Left ventricle myocardium superior (tissue), 1 donor: ENCODE measurements at regions not wholly inside any gene's neighbourhood (a gene's known extent, or its start where the extent isn't known, plus 50 kb on each side); places are given as distances from the start of the nearest gene placed in this dataset.
"Not testable (repeated sequence)": the region's sequence is repeated elsewhere in the genome, so short reads cannot be mapped to it uniquely, and the experiment has no call there.

Experiments
- ATAC-seq: fragments of 200-7000 bp; cut with Tn5 transposase; one replicate; pipeline ENCODE4 v1.9.1; 2020; ENCODE audit warnings: mild to moderate bottlenecking, moderate library complexity
- DNase-seq: peaks from one replicate; pipeline ENCODE4 v3.0.0-alpha.2; 2020
- intact Hi-C: fragments of 100-400 bp; cut with micrococcal nuclease; formaldehyde crosslinking; loops from one replicate; pipeline ENCODE4 v1.11.0; 2022
- donor health status: DM: no; HTN: yes; CAD: no; lungs with severe emphysema.

DNA sequence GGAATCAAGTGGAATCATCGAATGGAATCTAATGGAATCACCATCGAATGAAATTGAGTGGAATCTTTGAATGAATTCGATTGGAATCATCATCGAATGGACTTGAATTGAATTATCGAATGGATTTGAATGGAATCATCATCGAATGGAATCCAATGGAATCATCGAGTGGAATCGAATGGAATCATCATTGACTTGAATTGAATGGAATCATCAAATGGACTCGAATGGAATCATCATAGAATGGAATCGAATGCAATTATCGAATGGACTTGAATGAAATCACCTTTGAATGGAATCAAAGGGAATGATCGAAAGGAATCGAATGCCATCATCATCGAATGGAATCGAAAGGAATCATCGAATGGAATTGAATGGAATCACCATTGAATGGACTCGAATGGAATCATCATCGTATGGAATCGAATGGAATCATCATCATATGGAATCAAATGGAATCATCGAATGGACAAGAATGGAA is 231.6 kb downstream of the SHCBP1 start:
- ATAC-seq, intact Hi-C loops, DNase-seq: not testable (repeated sequence)

GRCh38 chr16:46388939-46389491 is 232.2 kb downstream of the SHCBP1 start:
- ATAC-seq, intact Hi-C loops, DNase-seq: not testable (repeated sequence)

DNA sequence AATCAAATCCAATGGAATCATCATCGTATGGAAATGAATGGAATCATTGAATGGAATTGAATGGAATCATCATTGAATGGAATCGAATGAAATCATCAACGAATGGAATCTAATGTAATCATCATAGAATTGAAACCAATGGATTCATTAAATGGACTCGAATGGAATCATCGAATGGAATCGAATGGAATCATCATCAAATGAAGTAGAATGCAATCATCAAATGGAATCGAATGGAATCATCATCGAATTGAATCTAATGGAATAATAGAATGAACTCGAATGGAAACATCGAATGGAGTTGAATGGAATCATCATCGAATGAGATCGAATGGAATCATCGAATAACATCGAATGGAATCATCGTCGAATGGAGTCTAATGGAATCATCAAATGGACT is 232.8 kb downstream of the SHCBP1 start:
- intact Hi-C loops, ATAC-seq, DNase-seq: not testable (repeated sequence)

DNA sequence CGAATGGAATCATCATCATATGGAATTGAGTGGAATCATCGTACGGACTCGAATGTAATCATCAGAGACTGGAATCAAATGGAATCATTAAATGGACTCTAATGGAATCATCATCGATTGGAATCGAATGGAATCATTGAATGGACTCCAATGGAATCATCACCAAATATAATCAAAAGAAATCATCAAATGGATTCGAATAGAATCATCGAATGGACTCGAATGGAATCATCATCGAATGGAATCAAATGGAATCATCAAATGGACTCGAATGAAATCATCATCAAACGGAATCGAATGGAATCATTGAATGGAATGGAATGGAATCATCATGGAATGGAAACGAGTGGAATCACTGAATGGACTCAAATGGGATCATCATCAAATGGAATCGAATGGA is 233.5 kb downstream of the SHCBP1 start:
- intact Hi-C loops, DNase-seq: not testable (repeated sequence)
- ATAC-seq: peak; percentile 0

DNA sequence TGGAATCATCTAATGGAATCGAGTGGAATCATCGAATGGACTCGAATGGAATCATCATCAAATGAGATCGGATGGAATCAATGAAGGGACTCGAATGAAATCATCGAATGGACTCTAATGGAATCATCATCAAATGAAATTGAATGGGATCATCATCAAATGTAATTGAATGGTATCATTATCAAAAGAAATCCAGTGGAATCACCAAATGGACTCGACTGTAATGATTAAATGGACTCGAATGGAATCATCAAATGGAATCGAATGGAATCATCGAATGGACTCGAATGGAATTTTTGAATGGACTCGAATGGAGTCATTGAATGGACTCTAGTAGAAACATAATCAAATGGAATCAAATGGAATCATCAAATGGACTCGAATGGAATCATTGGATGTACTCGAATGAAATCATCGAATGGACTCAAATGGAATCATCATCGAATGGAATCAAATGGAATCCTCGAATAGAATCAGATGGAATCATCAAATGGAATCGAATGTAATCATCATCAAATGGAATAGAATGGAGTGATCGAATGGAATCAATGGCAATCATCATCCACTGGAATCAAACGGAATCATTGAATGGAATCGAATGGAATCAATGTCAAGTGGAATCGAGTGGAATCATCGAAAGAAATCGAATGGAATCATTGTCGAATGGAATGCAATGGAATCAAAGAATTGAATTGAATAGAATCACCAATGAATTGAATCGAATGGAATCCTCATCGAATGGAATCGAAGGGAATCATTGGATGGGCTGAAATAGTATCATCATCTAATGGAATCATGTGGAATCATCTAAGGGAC is 234.2 kb downstream of the SHCBP1 start:
- ATAC-seq: peak; percentile 5
- DNase-seq, intact Hi-C loops: not testable (repeated sequence)

- intact Hi-C loops, ATAC-seq, DNase-seq: not testable (repeated sequence)
Observed at GRCh38 chr16:46386110-46386771, 234.9 kb downstream of the SHCBP1 start.

DNA sequence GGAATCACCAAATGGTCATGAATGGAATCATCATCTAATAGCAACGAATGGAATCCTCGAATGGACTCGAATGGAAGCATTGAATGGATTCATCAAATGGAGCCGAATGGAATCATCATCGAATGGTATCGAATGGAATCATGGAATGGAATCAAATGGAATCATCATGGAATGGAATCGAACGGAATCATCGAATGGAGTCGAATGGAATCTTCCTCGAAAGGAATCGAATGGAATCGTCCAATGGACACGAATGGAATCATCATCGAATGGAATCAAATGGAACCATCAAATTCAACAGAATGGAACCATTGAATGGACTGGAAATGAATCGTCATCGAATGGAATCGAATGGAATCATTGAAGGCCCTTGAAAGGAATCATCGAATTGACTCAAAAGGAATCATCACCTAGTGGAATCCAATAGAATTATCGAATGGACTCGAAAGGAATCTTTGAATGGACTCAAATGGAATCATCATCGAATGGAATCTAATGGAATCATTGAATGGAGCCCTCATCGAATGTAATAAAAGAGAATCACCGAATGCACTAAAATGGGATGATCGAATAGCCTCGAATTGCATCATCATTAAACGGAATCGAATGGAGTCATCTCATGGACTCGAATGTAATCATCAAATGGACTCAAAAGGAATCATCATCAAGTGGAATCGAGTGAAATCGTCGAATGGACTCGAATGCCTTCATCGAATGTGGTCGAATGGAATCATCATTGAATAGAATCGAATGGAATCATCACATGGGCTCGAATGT is 236.7 kb downstream of the SHCBP1 start:
- DNase-seq, intact Hi-C loops, ATAC-seq: not testable (repeated sequence)

DNA sequence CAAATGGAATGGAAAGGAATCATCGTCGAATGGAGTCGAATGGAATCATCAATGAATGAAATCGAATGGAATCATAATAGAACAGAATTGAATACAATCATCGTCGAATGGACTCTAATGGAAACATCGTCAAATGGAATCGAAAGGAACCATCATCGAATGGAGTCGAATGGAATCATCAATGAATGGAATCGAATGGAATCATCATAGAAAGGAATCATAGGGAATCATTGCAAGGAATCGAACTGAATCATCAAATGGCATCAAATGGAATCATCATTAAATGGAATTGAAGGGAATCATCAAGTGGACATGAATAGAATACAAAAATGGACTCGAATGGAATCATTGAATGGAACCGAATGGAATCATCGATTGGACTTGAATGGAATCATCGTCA is 237.6 kb downstream of the SHCBP1 start:
- ATAC-seq, DNase-seq, intact Hi-C loops: not testable (repeated sequence)

GRCh38 chr16:46382791-46383541 is 238.2 kb downstream of the SHCBP1 start:
- intact Hi-C loops, ATAC-seq, DNase-seq: not testable (repeated sequence)

DNA sequence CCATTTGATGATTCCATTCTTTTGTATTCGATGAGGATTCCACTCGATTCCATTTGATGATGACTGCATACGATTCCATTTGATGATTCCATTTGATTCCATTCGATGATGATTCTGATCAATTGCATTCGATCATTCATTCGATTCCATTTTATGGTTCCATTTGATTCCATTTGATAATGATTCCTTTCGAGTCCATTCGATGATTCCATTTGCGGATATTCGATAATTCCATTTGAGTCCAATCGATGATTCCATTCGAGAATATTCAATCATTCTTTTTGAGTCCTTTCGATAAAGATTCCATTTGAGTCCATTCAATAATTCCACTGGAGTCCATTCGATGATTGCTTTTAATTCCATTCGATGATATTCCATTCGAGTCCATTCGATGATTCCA is 239.1 kb downstream of the SHCBP1 start:
- ATAC-seq, DNase-seq, intact Hi-C loops: not testable (repeated sequence)

DNA sequence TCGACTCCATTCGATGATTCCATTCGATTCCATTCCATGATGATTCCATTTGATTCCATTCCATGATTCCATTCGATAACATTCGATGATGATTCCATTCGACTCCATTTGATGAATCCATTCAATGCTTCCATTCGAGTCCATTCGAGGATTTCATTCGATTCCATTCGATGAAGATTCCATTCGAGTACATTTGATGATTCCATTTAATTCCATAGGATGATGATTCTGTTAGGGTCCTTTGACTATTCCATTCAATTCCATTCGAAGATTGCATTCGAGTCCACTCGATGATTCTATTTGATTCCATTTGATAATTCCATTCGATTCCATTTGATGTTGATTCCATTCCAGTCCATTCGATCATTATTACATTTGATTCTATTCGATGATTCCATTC is 239.8 kb downstream of the SHCBP1 start:
- ATAC-seq, intact Hi-C loops, DNase-seq: not testable (repeated sequence)
